ENCODE measurements at regions not wholly inside any gene's neighbourhood (a gene's known extent, or its start where the extent isn't known, plus 50 kb on each side); places are given as distances from the start of the nearest gene placed in this dataset.

- TF ChIP-seq DLX4 (CRISPR knock-in tag; IDR thresholded peaks at IDR 0.05): no peak
- no peak for TF ChIP-seq ZNF253 (CRISPR knock-in tag; conservative IDR thresholded peaks at IDR 0.05)
- TF ChIP-seq TEAD2 (tag; IDR thresholded peaks at IDR 0.05): no peak
- TF ChIP-seq CUX1 (CRISPR knock-in tag; IDR thresholded peaks at IDR 0.05): no peak
- TF ChIP-seq MAFF (IDR thresholded peaks at IDR 0.05; ENCODE audit: low read length): peak; percentile 78; the same call in 1 of the 2 replicates
- peak; percentile 87 for TF ChIP-seq SMARCA4 (IDR thresholded peaks at IDR 0.05)
- TF ChIP-seq ZSCAN32 (CRISPR knock-in tag; IDR thresholded peaks at IDR 0.05): no peak
- TF ChIP-seq ZBTB1 (CRISPR knock-in tag; IDR thresholded peaks at IDR 0.05; ENCODE audit: borderline replicate concordance, low read depth): no peak
- TF ChIP-seq IFI16 (CRISPR knock-in tag; IDR thresholded peaks at IDR 0.05): no peak
- no peak for TF ChIP-seq ZNF76 (CRISPR knock-in tag; IDR thresholded peaks at IDR 0.05; ENCODE audit: borderline replicate concordance)
- TF ChIP-seq AFF1 (IDR thresholded peaks at IDR 0.05; ENCODE audit: low read depth in 1 of 2, partially characterized antibody in 2 of 2): peak in 1 of 2 experiments; percentile 64
- TF ChIP-seq U2AF2 (optimal IDR thresholded peaks at IDR 0.05; ENCODE audit: low read depth, low read length): no peak
- no peak for TF ChIP-seq ZBED1 (IDR thresholded peaks at IDR 0.05)
- TF ChIP-seq PRDM10 (IDR thresholded peaks at IDR 0.05; ENCODE audit: partially characterized antibody): peak; percentile 15
- TF ChIP-seq DNMT1 (IDR thresholded peaks at IDR 0.05): 0 out of 2 replicates have a peak, but pooled peaks have one; percentile 54
Observed at GRCh38 chr6:4371207-4371921, 236.0 kb upstream of the ECI2 start (continued).

All from K562 (cell line).